Left ventricle myocardium inferior (tissue), 1 donor: ENCODE measurements at regions not wholly inside any gene's neighbourhood (a gene's known extent, or its start where the extent isn't known, plus 50 kb on each side); places are given as distances from the start of the nearest gene placed in this dataset.

ENCODE experiments used
- DNase-seq: peaks from one replicate; pipeline ENCODE4 v3.0.0-alpha.2; 2020
- H3K27ac ChIP-seq: fragments of 200-600 bp; replicated peaks from 2 replicates; pipeline ENCODE4 v1.8.0; 2021
- H3K27me3 ChIP-seq: fragments of 200-600 bp; 2 replicates; pipeline ENCODE4 v1.8.0; 2021; ENCODE audit warnings: low read depth
- H3K36me3 ChIP-seq: fragments of 200-600 bp; 2 replicates; pipeline ENCODE4 v1.8.0; 2021
- H3K4me1 ChIP-seq: fragments of 200-600 bp; 2 replicates; pipeline ENCODE4 v1.8.0; 2021
- H3K4me3 ChIP-seq: fragments of 200-600 bp; 2 replicates; pipeline ENCODE4 v1.8.0; 2021; ENCODE audit warnings: mild to moderate bottlenecking, moderate library complexity
- H3K9me3 ChIP-seq: fragments of 200-600 bp; replicated peaks from 2 replicates; pipeline ENCODE4 v1.8.0; 2021
- intact Hi-C: fragments of 100-400 bp; cut with micrococcal nuclease; formaldehyde crosslinking; loops from one replicate; pipeline ENCODE4 v1.11.0; 2022
- TF ChIP-seq, protein P1 (sequence below): fragments of 200-600 bp; IDR thresholded peaks from 2 replicates; pipeline ENCODE4 v1.8.0; 2021; ENCODE audit warnings: antibody characterized with exemption, mild to moderate bottlenecking, borderline replicate concordance
- donor health status: DM: no; HTN: yes; CAD: no; lungs with severe emphysema.

DNA sequence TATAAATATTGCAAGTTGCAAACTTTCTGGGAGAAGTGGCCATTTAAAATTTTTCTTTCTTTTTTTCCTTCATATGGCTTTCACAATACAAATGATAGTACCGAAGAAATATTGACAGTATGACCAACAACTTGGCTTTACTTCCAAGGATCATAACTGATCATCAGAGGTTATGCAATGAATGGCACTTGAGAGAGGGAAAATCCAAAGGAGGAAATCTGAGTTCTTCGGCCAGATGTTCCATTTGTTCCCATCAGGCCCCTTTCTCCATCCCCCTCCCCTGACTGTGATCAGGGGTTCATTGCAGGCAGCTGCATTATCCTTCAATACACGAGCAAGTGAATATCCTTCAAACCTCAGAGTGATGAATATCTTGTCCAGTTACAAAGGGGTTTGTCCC lies 130.0 kb upstream of the UST start:
- H3K9me3 ChIP-seq: no peaks in the 10 kb centered on the region
- TF ChIP-seq, protein P1, sequence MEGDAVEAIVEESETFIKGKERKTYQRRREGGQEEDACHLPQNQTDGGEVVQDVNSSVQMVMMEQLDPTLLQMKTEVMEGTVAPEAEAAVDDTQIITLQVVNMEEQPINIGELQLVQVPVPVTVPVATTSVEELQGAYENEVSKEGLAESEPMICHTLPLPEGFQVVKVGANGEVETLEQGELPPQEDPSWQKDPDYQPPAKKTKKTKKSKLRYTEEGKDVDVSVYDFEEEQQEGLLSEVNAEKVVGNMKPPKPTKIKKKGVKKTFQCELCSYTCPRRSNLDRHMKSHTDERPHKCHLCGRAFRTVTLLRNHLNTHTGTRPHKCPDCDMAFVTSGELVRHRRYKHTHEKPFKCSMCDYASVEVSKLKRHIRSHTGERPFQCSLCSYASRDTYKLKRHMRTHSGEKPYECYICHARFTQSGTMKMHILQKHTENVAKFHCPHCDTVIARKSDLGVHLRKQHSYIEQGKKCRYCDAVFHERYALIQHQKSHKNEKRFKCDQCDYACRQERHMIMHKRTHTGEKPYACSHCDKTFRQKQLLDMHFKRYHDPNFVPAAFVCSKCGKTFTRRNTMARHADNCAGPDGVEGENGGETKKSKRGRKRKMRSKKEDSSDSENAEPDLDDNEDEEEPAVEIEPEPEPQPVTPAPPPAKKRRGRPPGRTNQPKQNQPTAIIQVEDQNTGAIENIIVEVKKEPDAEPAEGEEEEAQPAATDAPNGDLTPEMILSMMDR: no peak
- no peak overlapping the region for H3K4me3 ChIP-seq
- no peak overlapping the region for H3K27ac ChIP-seq
- intact Hi-C loops: no loop called here
- no peaks in the 10 kb centered on the region for H3K36me3 ChIP-seq
- DNase-seq: no peak
- H3K4me1 ChIP-seq: peaks cover under 1% of the 10 kb centered on the region
- H3K27me3 ChIP-seq: no peaks in the 10 kb centered on the region

DNA sequence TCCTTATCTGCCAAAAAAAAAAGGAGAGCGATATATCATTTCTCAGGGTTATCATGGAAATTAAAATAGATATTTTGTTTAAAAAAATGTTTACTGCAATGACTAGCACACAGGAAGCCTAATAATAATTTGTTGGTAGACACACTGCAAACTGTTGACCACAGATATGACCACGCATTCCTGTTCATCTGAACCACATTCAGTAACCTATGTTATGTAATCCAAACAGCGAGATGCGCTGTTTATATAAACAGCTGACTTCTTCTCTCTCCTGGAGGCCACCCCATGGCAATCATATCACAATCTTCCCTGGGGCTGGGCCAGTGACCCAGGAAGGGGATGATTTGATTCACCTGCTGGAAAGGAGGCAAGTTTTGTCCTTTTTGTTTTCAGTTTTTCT lies 129.3 kb upstream of the UST start:
- DNase-seq: no peak
- Histone ChIP-seq H3K9me3 (no peaks in the 10 kb centered on the region), H3K36me3 (no peaks in the 10 kb centered on the region), H3K4me3 (no peak overlapping the region), H3K27ac (no peak overlapping the region), H3K27me3 (no peaks in the 10 kb centered on the region), H3K4me1 (no peaks in the 10 kb centered on the region)
- intact Hi-C loops: no loop called here
- TF ChIP-seq, protein P1: no peak

DNA sequence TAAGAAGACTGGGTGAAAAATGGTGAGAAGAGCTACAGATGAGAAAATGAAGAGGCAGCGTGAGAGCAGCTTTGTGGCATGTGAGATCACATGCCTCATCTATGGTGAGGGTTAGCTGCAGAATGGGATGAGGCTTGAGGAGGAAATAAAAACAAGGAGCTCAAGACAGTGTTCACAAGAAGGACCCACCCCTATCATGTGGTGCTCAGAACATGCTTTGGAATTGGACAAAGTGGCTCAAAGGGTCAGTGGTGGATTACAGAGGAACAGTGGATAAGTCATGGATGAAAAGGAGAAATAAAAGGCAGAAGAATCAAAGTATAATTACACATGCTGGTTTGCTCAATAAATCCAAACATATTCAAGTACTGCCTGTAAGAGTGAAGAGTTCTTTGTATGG lies 126.9 kb upstream of the UST start:
- Histone ChIP-seq H3K27ac (no peak overlapping the region), H3K36me3 (no peaks in the 10 kb centered on the region), H3K9me3 (no peaks in the 10 kb centered on the region), H3K4me1 (no peaks in the 10 kb centered on the region), H3K27me3 (no peaks in the 10 kb centered on the region), H3K4me3 (no peak overlapping the region)
- no peak for DNase-seq
- TF ChIP-seq, protein P1: no peak
- intact Hi-C loops: no loop called here

DNA sequence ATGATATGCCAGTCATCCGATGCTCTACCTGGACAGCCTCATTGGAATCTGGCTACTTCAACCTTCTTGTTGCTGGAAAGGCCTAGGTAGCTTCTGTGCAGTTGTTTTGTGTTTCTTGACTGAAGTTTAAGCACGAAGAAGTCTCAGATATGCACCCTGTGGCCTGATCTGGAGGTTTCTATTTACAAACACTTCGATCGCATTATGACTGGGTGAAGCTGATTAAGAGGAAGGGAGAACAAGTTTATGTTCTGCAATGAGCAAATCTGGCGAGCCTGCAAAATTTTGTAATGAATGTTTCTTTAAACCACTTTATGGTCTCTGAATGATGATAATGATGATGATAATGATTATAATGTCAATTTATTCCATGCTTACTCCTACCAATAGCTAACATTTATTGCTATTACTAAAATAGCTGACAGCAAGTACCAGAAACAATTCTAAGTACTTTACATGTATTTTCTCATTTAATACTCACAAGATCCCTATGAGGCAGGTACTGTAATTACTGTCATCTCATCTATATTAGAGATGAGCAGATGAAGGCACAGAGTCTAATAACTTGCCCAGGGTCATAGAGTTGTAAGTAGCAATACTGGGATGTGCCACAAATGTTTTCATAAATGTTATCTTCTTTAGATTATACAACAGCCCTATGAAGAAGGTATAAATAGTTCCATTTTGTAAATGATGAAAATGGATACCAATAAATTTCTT lies 126.1 kb upstream of the UST start:
- intact Hi-C loops: no loop called here
- no peaks in the 10 kb centered on the region for H3K27me3 ChIP-seq

DNA sequence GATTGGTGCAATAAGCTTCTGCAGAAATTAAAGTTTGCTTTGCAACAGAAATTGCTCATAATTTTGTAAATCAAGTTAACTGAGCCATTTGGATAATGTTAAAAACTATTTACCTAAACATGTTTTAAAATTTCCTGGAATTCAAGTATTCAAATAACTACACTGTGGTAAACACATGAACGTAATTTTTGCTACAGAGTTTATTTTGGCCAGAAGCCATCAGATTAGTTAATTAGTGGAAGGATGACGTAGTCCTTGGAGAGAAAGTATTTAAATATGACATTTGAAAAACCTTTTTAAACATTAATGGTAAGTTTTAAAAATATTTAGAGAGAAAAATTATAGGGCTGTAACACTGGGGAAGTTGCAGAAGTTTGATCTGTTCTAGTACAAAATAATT lies 121.2 kb upstream of the UST start:
- H3K36me3 ChIP-seq: no peaks in the 10 kb centered on the region
- H3K4me3 ChIP-seq: no peak overlapping the region
- H3K27ac ChIP-seq: no peak overlapping the region
- no peak for DNase-seq
- TF ChIP-seq, protein P1: no peak
- peaks cover 4% of the 10 kb centered on the region for H3K4me1 ChIP-seq
- no peaks in the 10 kb centered on the region for H3K9me3 ChIP-seq
- intact Hi-C loops: no loop called here
- H3K27me3 ChIP-seq: no peaks in the 10 kb centered on the region

More for the DNA sequence above, 126.1 kb upstream of the UST start:
- DNase-seq: no peak
- H3K4me3 ChIP-seq: no peak overlapping the region
- TF ChIP-seq, protein P1: no peak
- H3K9me3 ChIP-seq: no peaks in the 10 kb centered on the region
- peaks cover 4% of the 10 kb centered on the region for H3K4me1 ChIP-seq
- H3K27ac ChIP-seq: no peak overlapping the region
- H3K36me3 ChIP-seq: no peaks in the 10 kb centered on the region
